ENCODE measurements at regions not wholly inside any gene's neighbourhood (a gene's known extent, or its start where the extent isn't known, plus 50 kb on each side); places are given as distances from the start of the nearest gene placed in this dataset.

GRCh38 chr13:103546271-103546670 lies 480.1 kb upstream of the SLC10A2 start:
- Histone ChIP-seq H3K27me3 (ENCODE audit: control insufficient read depth, insufficient read depth, low read length) (no peaks in the 10 kb centered on the region), H3K9me1 (ENCODE audit: insufficient read depth, low read length) (no peaks in the 10 kb centered on the region), H3K4me1 (ENCODE audit: control insufficient read depth, insufficient read depth, low read length) (no peaks in the 10 kb centered on the region), H3K4me3 (ENCODE audit: insufficient read depth, low read depth, low read length) (no peak overlapping the region), H2AK9ac (replicated peaks; ENCODE audit: low read depth, low read length, poor library complexity) (no peak overlapping the region), H3K36me3 (ENCODE audit: control insufficient read depth, insufficient read depth, low read length) (no peaks in the 10 kb centered on the region), H3K4ac (ENCODE audit: low read depth, low read length) (no peak overlapping the region), H3K14ac (replicated peaks; ENCODE audit: low read depth, low read length) (no peak overlapping the region), H3K56ac (ENCODE audit: extremely low read depth, insufficient read depth, low read length) (no peak overlapping the region), H3K9ac (ENCODE audit: low read depth, low read length) (no peak overlapping the region), H3K9me3 (ENCODE audit: control insufficient read depth, insufficient read depth, low read length) (peaks cover 10% of the 10 kb centered on the region), H3K79me1 (ENCODE audit: low read depth in 1 of 2, low read length in 2 of 2) (no peaks in the 10 kb centered on the region), H3K18ac (ENCODE audit: low read depth, low read length) (no peak overlapping the region), H2BK15ac (ENCODE audit: low read depth, low read length) (no peak overlapping the region), H4K8ac (ENCODE audit: low read depth in 2 of 2, low read length in 2 of 2) (no peak overlapping the region), H2AFZ (replicated peaks; ENCODE audit: low read length, poor library complexity) (no peak overlapping the region), H2BK20ac (ENCODE audit: low read depth, low read length) (no peak overlapping the region), H3K23ac (ENCODE audit: low read depth, low read length) (no peak overlapping the region), H3K27ac (ENCODE audit: insufficient read depth, low read length) (no peak overlapping the region), H2AK5ac (ENCODE audit: low read depth, low read length) (no peak overlapping the region), H3K4me2 (ENCODE audit: low read depth, low read length) (no peak overlapping the region), H2BK120ac (ENCODE audit: low read depth, low read length) (no peak overlapping the region), H4K20me1 (ENCODE audit: insufficient read depth, low read length) (no peaks in the 10 kb centered on the region), H4K5ac (ENCODE audit: low read depth, low read length) (no peak overlapping the region), H4K91ac (ENCODE audit: insufficient read depth, low read depth, low read length) (no peak overlapping the region), H2BK5ac (ENCODE audit: low read depth, low read length, poor library complexity, severe bottlenecking) (no peak overlapping the region)
- WGBS, 2 experiments (ENCODE audit: extremely low coverage in 2 of 2, insufficient read length in 1 of 2): no CpG with 5 or more reads among the region's 1 CpG
- POLR2A ChIA-PET (ENCODE audit: unreplicated experiment): no interaction called here
- no peak for TF ChIP-seq CTCF (conservative IDR thresholded peaks at IDR 0.05; ENCODE audit: low read depth, low read length)
- TF ChIP-seq RAD21 (IDR thresholded peaks at IDR 0.05; ENCODE audit: low read length): no peak
- TF ChIP-seq CHD1 (IDR thresholded peaks at IDR 0.05; ENCODE audit: low read depth, low read length): no peak
- TF ChIP-seq RFX5 (IDR thresholded peaks at IDR 0.05; ENCODE audit: low read depth, low read length): no peak
- no peak for TF ChIP-seq USF2 (IDR thresholded peaks at IDR 0.05; ENCODE audit: low read depth, low read length)
- no peak for TF ChIP-seq POLR2A (IDR thresholded peaks at IDR 0.05; ENCODE audit: low read depth, low read length)
- no peak for TF ChIP-seq NFE2L2 (IDR thresholded peaks at IDR 0.05; ENCODE audit: low read depth, low read length)
- no peak for TF ChIP-seq MAZ (IDR thresholded peaks at IDR 0.05; ENCODE audit: borderline replicate concordance, low read depth, low read length)
- TF ChIP-seq SMC3 (IDR thresholded peaks at IDR 0.05; ENCODE audit: low read depth, low read length): no peak
- no peak for TF ChIP-seq BHLHE40 (IDR thresholded peaks at IDR 0.05; ENCODE audit: low read depth, low read length)
- no TSS peak for BruUV-seq (replicated peaks)
- dilution Hi-C loops (cut with HindIII; ENCODE audit: low sequenced_read_pairs, unreplicated experiment): no loop called here
- intact Hi-C loops (cut with micrococcal nuclease): no loop called here
- in situ Hi-C loops (cut with MboI; ENCODE audit: low sequenced_read_pairs): no loop called here
- ATAC-seq (ENCODE audit: low read depth): no peak
- CTCF ChIA-PET: no interaction called here
- DNase-seq: no peak

All from IMR-90 (cell line).